HG02798 (cell line): ENCODE measurements at regions not wholly inside any gene's neighbourhood (a gene's known extent, or its start where the extent isn't known, plus 50 kb on each side); places are given as distances from the start of the nearest gene placed in this dataset.

Experiments
- ATAC-seq: cut with Tn5 transposase; IDR thresholded peaks from one replicate; pipeline ENCODE4 v1.9.1; 2021; ENCODE audit warnings: mild to moderate bottlenecking; ENCODE audit not compliant: unreplicated experiment, poor library complexity

- ATAC-seq, result no peak
Observed at GRCh38 chrX:16222151-16222550, 54.9 kb downstream of the MAGEB17 start.

DNA sequence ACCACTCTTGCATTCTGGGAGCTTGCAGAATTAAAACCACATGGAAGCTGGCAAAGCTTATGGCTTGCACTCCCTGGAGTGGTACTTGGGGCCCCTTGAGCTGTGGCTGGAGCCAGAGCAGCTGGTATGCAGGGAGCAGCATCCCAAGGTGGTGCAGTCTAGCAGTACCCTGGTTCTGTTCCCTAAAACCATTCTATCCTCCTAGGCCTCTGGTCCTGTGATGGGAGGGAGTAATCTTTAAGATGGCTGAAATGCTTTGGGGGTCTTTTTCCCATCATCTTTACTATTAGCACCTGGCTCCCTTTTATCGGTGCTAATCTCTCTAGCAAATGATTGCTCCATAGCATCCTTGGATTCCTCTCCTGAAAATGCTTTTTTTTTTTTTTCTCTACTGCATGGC, 56.1 kb downstream of the MAGEB17 start:
- ATAC-seq, result no peak

- peak; percentile 81 for ATAC-seq
Observed at GRCh38 chrX:16239211-16239610, 71.9 kb downstream of the MAGEB17 start.

DNA sequence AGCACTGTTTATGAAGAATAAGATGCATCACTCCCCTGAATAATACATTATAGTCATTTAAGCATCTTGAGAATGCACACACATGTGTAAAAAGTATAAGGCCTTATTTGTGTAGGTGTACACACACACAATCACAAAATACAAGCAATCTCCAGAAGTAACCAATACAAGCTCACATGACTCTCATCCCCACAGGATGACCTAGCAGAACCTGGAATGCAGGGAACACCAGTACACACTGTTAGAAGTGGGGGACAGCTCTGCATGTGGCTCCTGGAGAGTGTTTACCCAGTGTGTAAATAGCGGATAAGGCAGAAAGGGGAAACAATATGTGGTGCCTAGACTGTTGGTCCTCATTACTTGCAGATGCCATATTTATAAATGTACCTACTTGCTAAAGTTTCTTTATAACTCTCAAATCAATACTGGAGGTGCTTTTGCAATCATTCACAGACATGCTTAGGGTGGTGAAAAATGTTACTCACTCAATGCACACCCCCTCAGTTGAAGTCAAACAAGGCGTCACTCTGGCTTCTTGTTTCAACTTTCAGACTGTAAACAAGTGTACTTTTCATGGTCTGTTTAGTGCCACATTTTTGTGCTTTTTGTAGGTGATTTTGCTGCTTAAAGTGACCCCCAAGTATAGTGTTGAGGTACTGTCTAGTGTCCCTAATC, 73.1 kb downstream of the MAGEB17 start:
- ATAC-seq, result no peak

- no peak for ATAC-seq
Observed at GRCh38 chrX:16240968-16241367, 73.7 kb downstream of the MAGEB17 start.

DNA sequence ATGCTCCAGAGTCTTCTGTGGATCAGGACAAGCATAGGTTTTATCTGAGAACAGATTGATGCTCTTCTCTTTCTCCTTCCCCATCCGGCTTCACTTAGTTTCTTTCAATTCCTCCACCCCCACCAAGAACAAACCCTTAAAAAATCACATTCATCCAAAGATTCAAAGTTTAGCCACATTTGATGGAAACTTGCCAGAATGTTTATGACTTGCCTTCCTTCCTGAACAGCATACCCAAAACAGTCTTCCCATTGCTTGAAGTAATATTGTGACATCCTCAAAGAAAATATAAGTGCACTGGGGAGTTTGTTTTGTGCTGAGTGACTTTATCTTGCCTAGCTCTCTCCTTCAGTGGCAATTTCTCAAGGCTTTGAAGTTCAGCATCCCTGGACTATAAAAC, 83.0 kb downstream of the MAGEB17 start:
- no peak for ATAC-seq

- ATAC-seq, result no peak
Observed at GRCh38 chrX:16251782-16252181, 84.5 kb downstream of the MAGEB17 start.

DNA sequence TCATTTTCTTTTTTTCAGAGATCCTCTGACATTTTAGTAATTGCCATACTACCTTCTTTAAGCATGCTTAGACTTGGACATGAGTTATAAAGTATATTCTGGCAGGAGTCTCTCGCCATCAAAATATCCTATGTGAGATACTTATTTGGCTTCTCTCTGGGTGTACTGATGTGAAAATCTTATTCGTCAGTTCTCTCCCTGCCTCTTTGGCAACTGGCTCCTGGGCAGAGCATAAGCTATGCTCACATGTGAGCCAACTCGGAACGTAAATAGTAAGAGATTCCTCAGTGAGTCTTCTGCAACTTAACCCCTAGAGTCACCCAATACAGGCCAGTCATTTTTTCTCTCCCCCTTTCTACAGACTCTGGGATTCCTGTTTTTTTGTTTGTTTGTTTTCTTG, 91.6 kb downstream of the MAGEB17 start:
- no peak for ATAC-seq

- no peak for ATAC-seq
Observed at GRCh38 chrX:16267431-16267830, 100.2 kb downstream of the MAGEB17 start.

GRCh38 chrX:16268206-16268605, 100.9 kb downstream of the MAGEB17 start:
- no peak for ATAC-seq

DNA sequence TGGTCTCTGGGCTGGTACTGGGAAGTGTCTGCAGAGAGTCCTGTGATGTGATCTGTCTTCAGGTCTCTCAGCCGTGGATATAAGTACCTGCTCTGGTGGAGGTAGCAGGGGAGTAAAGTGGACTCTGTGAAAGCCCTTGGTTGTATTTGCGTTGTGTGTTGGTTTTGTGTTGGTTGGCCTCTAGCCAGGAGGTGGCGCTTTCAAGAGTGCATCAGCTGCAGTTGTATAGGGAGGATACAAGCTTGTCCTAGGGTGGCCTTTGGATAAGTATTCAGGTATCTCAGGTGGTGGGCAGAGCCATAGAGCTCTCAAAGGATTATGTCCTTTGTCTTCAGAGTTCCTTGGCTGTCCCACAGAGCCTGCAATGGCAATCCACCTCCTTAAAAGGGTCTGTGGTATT, 111.6 kb downstream of the MAGEB17 start:
- no peak for ATAC-seq

- ATAC-seq, result no peak
Observed at GRCh38 chrX:16282209-16282608, 114.9 kb downstream of the MAGEB17 start.

GRCh38 chrX:16284842-16285241, 117.6 kb downstream of the MAGEB17 start:
- ATAC-seq, result no peak

DNA sequence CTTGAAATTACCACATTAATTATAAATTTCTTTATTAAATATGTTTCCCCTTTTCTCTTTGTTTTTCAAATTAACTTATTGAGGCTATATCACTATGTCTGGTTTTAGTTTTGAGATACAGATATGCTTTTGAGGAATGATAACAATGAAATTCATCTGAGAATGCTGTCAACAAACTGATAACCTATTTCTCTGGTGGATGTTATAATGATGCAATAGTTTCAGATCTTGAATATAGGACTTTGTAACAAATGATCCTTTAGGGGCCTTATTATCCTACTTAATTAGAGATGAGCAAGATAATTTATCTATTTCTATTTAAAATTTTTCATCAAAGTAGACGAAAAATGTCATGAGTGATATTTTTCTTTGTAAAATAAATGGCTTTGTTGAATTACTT, 123.7 kb downstream of the MAGEB17 start:
- ATAC-seq, result no peak

- no peak for ATAC-seq
Observed at GRCh38 chrX:16300831-16301230, 133.6 kb downstream of the MAGEB17 start.

- no peak for ATAC-seq
Observed at GRCh38 chrX:16304751-16305150, 137.5 kb downstream of the MAGEB17 start.

DNA sequence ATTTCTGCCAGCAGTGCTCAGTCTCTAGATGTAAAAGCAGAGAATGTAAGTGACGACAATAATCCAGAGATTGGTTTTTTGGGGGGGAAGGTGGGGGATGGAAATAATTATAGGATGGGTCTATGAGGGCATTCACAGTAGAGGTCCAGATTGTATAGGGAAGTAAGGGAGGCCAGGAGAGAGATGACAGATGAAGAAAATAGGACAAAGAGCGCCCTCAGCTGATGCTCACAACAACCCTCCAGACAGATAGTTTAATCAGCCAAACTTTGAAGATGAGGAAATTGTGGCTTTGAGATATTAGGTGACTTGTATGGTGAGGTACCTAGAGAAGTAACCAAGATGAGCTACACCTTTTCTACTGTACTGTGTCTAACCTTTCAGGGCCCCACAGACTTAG, 137.9 kb downstream of the MAGEB17 start:
- ATAC-seq, result no peak

GRCh38 chrX:16307950-16308349, 140.7 kb downstream of the MAGEB17 start:
- ATAC-seq, result no peak

- ATAC-seq, result no peak
Observed at GRCh38 chrX:16308773-16309172, 141.5 kb downstream of the MAGEB17 start.

DNA sequence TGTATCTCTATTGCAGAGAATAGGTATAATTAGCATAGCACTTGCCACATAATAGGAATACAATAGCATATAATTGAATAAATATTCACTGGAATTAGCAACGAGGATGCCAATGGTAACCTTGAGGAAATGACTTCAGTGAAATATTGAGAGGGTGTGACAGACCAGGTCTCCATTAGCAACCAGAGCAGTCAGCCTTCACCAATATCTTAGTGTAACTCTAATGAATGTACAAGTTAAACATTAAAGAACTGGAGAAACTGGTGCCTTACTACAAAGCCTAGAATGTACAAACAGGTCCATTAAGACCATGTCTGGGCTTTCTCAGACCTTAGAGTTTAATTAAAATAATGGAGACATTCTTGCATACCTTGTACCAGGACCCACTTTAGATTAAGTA, 143.0 kb downstream of the MAGEB17 start:
- ATAC-seq, result no peak

DNA sequence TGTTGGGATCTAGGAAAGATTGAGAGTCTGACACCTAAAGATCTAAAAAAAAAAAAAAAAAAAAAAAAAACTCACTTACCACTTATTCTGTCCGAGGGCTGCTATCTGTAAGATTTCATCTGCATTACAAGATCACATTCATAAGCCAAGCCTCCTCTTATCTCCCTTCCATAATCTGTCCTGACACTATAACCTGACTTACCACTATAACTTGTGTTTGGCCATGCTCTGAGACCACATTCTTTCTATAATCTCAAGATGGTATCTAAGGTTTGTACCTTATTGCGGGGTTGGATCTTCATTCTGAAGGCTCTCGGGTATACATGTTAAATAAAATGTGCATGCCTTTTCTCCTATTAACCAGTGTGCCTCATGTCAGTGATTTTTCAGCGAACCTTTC, 144.4 kb downstream of the MAGEB17 start:
- no peak for ATAC-seq

GRCh38 chrX:16312761-16313623, 145.7 kb downstream of the MAGEB17 start:
- ATAC-seq, result no peak
